ENCODE measurements at regions not wholly inside any gene's neighbourhood (a gene's known extent, or its start where the extent isn't known, plus 50 kb on each side); places are given as distances from the start of the nearest gene placed in this dataset.

DNA sequence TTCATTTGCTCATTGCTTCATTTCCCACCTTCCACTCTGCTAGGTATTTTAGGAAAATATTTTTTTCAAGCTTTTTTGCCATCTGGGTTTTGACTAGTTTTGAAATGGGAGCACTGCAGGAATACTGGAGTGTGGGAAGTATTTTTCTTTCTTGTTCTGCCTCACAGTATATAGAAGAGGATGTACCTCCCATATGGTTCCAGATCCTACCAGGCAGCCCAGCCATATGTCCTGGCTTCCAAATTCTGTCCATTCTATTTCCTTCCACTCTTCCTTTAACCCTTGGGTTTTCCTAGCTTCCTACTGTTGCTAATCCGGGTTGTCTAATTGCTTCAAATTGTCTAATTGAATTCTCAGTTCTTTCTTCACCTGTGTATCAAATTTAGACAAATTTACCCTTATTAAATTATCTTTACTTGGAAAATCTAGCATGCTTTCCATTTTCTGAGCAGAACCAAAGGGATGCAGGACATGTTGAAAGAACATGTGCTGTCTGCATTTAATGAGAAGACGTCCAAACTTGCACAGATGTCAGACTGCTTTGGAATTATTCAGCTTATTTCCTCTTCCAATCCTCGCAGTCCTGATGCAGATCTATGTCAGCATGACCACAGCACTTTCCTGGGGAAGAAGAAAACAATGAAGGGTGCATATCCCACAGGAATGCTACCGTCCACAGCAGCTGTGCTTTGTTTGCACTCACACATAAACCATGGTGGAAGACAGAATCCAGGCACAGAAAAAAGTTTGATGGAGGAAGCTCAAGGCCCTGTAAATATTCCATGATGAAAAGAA, 1273.9 kb upstream of the MAP3K7 start:
- no peak for DNase-seq

DNA sequence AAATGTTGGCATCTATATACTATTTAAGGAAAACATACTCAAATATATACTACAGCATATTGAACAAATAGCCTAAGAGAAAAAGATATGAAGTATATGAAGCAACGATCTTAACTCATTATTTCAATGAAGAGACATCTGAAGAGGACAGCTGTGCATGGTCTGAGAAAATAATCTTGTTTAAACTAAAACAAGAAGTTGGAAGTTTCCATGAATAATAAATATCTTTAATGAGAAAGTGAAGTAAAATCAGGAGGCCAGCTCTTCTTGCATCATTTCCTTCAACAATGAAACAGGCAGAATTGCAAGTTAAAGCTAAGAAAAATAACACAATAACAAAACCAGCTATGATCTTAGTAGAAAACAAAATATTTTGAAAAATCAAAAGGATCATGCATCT, 1265.4 kb upstream of the MAP3K7 start:
- no peak for DNase-seq

DNA sequence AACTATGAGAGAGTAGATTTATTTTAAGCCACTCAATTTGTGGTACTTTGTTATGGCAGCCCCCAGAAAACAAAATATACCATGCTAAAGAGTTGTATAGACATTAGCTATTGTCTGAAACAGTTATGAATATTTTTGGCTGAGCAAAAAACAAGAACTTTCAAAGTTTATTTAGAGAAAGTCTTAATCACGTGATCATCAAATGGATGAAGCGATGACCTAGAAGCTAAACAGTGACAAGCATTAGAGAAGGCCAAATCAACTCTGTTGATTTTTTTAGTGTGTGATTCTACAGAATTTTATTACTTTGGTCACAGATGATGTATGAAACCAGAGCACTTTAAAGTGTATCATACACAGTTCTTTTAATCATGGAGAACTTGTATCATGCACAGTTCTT, 1247.9 kb upstream of the MAP3K7 start:
- DNase-seq, result no peak

DNA sequence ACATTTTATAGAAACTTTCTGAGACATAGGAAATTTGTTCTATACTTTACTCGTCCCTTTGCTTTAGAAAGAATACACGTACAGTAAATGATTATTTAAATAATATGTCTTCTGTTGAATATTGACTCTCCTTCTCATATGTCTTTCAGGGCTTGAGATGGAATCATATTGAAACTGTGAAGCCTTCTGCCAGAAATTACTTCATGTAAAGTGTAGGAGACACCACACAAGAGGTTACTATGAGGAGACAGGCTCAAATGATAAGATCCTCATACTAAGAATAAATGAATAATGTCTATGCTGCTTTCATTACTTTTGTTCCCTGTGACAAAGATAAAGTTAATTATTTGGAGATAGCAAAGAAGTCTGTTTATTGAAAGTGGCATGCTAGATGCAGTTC, 1240.3 kb upstream of the MAP3K7 start:
- no peak for DNase-seq

DNA sequence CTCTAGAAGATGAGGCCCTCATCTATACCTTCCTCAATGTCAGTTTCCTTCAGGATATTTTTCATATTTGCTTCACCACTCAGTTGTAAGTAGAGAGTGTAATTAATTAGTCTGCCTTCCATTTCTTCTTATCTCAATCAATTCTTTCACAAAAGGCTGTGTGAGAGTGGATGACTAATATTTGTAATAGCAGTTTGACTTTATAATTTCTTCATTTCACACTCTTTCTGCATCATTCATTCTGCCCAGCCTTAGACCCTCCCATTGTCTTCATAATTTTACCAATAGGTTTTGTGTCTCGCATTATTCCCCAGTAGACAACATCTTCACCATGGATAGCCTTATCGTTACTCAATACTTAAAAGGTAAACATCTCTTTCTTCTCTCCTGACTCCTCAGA, 1239.3 kb upstream of the MAP3K7 start:
- DNase-seq, result no peak

DNA sequence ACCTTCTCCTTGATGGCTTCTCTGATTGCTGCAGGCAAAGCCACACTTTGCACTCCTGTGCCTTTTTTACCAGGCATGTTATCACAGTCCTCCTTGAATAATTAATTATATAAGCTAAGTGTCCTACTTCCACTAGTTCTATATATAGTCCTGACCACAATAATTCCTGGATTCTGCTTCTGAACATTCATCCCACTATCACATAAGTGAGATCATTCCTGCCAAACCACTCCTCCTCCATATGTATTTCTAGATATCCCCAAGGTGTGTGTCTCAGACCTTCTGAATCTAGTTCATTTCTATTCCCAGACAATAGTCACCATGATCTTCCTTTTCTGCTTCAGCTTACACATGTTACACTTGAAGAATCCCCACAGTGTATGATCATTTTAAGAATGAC, 1237.5 kb upstream of the MAP3K7 start:
- DNase-seq, result no peak

DNA sequence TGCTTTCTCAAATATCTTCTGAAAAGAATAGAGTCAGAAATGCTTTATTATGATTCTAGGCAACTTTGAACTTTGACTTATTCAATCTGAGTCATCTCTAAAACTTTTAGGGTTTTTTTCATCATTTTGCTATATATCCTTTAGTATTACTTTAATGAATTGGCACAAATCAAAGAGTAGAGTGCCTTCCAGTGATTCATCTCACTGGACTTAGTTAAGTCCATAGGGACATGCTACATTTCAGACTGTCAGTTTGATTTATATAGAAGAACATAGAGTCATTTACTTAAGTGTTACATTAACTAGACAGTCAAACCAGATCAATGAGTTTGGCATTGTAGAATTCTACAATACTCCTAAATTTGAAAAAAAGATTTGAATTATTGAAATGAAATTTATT, 1235.7 kb upstream of the MAP3K7 start:
- no peak for DNase-seq

- DNase-seq, result no peak
Observed at GRCh38 chr6:91816335-91816734, 1229.5 kb upstream of the MAP3K7 start.

- DNase-seq, result no peak
Observed at GRCh38 chr6:91813641-91814040, 1226.8 kb upstream of the MAP3K7 start.

DNA sequence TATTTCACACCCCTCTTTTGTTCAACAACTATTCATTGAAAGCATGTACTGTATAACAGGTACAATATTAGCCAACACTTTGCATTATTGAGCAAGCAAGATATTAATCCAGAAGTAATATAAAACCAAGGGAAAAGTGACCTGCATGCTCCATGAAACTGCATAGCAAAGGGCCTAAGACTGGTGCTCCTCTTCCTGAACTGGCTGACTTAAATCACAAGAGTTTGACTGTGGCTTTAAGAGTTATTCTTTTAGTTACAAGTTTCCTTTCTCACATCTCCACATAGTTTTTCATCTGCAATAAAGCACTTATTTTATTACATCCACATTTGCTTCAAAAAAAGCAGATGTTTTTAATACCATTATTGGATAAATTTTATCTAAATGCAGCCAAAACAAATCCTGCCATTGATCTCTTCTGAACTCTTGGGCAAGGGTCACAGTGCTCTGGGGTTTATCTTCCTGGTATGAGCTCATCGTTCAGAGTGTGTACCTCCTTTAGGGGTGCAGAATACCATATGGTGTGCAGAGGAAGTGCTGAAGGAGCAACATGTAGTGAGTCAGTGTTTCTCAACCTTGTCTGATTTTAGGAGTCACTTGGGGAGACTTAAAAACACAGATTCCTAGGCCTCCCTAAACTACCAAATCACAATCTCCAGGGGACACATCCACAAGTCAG, 1225.9 kb upstream of the MAP3K7 start:
- DNase-seq, result no peak

GRCh38 chr6:91804981-91805380, 1218.1 kb upstream of the MAP3K7 start:
- DNase-seq, result no peak

GRCh38 chr6:91802431-91802830, 1215.6 kb upstream of the MAP3K7 start:
- no peak for DNase-seq

DNA sequence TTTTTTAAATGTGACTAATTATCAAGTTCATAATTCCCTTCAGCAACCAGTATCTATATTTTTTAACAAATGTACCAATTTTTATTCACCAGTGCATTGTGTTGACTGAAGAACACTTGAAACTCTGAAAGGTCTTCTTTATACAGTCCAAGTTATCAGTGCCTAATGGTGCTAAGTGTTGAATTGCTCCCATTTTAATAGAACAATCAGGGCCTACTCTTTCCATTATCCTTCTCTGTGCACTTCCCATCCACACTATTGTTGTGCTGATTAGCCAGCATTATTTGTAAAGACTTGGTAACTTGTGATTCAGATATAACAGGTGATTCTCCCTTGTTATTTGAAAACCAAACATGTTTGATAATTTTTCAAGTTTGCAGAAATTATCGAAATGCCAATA, 1209.7 kb upstream of the MAP3K7 start:
- DNase-seq, result no peak

DNA sequence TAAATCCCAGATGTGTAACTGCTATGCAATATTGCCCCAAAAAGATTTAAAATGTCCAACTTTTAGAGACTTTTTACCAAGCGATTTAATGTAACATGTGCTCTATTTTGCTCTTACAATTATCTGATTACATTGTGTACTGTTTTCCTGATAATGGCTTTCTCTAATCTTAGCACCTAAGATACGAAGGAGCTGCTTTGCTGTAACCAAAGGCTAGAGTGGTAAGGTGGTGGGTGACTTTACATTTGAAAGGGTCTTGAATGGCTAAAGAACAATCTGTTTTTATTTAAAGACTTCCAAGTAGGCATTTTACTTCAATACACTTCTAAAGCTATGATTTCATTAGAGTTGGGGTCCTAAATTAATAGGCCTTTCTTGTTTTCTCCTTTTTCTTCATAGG, 1201.6 kb upstream of the MAP3K7 start:
- no peak for DNase-seq

DNA sequence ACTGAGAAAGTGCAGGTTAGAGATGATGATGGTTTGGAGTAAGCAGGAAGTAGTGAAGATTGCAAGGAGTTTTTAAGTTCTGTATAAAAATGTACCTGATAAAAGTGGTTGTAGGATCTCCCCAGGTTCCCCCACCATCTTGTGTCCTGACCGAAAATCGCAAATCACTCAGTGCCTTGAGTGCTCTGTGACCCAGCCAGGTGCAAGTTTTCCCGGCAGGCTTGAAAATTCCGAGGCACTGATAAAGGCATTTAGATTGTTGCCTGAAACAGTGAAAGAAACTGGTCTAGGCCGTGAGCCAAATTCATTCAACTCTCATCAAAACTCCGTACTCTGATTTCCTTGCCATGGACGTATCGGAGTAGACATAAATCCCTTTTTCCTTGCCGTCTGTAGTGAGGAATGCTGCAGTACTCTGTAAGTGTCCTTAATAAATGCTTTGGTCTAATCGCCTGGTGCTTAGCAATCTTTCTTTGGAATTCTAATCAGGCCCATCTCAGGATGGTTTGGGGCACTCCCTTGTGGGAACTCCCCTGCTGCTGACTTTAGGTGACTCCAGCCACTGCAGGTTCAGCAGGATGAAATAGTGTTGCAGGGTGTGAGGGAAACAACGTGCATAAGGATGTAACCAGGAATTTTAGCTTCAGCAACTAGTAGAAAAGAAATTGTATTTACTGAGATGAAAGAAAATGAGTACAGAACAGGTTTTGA, 1199.8 kb upstream of the MAP3K7 start:
- no peak for DNase-seq

DNA sequence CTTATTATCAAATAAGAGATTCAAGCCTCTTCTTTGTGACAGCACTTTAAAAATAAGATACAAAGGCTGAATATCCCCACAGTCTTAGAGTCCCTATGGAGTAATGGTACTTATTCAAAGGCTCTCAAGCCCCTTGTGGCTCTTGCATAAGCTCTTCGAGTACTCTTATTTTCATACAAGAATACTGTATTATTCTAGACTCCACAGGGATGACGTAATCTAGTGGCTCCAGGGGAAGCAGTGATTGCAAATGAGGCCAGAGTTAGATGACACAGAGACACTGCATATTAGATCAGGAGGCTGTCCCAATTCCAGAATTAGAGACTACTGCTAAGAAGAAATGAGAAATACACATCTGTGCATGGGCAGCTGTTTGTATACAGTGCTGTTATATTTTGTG, 1195.9 kb upstream of the MAP3K7 start:
- no peak for DNase-seq

DNA sequence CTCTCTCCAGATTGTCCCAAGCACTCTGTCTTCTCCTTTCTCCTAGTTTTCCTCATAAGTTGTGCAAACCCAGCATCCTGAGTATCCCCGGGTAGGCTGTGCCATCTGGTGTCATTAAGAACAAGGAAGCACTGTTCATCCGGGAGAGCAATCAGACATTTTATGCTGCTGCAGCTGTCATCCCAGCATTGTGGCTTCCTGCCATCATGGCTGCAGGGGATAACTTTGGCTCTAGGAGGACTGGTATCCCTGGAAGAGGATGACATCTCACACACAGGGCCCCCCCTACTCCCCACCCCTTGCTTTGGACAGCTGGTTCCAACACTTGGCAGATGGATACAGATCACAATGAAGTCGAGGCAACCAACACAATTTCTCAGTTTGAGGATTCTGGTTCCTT, 1195.1 kb upstream of the MAP3K7 start:
- DNase-seq, result no peak

- DNase-seq, result no peak
Observed at GRCh38 chr6:91780270-91780669, 1193.4 kb upstream of the MAP3K7 start.

GRCh38 chr6:91761621-91762020, 1174.7 kb upstream of the MAP3K7 start:
- no peak for DNase-seq

- DNase-seq, result no peak
Observed at GRCh38 chr6:91754691-91755090, 1167.8 kb upstream of the MAP3K7 start.

DNA sequence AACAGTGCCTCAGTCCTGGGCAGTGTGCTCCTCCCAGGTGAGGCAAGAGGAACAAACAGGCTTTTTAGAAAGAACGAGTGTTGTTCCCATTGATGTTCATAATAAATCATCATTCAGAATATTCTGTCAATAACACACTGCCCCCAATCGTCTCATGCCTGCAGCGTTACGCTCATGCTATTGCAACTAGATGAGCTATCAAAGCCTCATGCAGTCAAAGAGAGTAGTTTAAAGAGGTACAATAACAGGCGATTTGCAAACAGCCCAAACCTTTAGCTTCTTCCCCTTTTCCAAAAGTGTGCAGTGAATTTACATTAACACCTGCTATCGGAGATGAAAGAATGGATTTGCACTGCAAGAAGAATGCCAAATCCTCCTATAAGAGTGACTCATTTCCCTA, 1164.7 kb upstream of the MAP3K7 start:
- no peak for DNase-seq

- no peak for DNase-seq
Observed at GRCh38 chr6:91744566-91744965, 1157.7 kb upstream of the MAP3K7 start.

- DNase-seq, result no peak
Observed at GRCh38 chr6:91743756-91744155, 1156.9 kb upstream of the MAP3K7 start.

GRCh38 chr6:91731939-91732338, 1145.1 kb upstream of the MAP3K7 start:
- no peak for DNase-seq
